IMR-90 (cell line): ENCODE measurements at regions not wholly inside any gene's neighbourhood (a gene's known extent, or its start where the extent isn't known, plus 50 kb on each side); places are given as distances from the start of the nearest gene placed in this dataset.

ENCODE experiments used
- ATAC-seq: fragments of 200-7000 bp; cut with Tn5 transposase; 2 replicates; pipeline ENCODE4 v1.9.1; 2020; ENCODE audit warnings: low read depth, mild to moderate bottlenecking, moderate library complexity
- BruUV-seq: library from RNA; stranded (reverse); fragments of 400-500 nt; replicated peaks from 2 replicates; lab custom pipeline; 2021; lab: Mats Ljungman, UMichigan
- CTCF ChIA-PET: fragments of 300-600 bp; formaldehyde crosslinking; extraction: SDS; loops from one replicate; lab custom pipeline; 2021; ENCODE audit warnings: antibody characterized with exemption; lab: Yijun Ruan, JAX
- POLR2A ChIA-PET: fragments of 300-600 bp; sonication (Branson Sonifier 250); formaldehyde crosslinking; loops from one replicate; lab custom pipeline; 2022; ENCODE audit warnings: antibody characterized with exemption; ENCODE audit not compliant: unreplicated experiment; lab: Charles Lee
- DNase-seq: peaks from one replicate; pipeline ENCODE4 v3.0.0; 2013
- H2AFZ ChIP-seq: replicated peaks from 2 replicates; pipeline ENCODE3; 2013; ENCODE audit warnings: low read length, mild to moderate bottlenecking; ENCODE audit not compliant: poor library complexity
- H2AK5ac ChIP-seq: 2 replicates; pipeline ENCODE4 v1.6.1; 2013; ENCODE audit warnings: low read depth, low read length, inconsistent platforms
- H2AK9ac ChIP-seq: replicated peaks from 2 replicates; pipeline ENCODE3; 2013; ENCODE audit warnings: mild to moderate bottlenecking, low read depth, low read length, moderate library complexity; ENCODE audit not compliant: poor library complexity
- H2BK120ac ChIP-seq: 2 replicates; pipeline ENCODE4 v1.6.1; 2013; ENCODE audit warnings: low read depth, low read length, inconsistent platforms
- H2BK15ac ChIP-seq: 3 replicates; pipeline ENCODE4 v1.6.1; 2013; ENCODE audit warnings: low read depth, low read length, inconsistent platforms
- H2BK20ac ChIP-seq: 2 replicates; pipeline ENCODE4 v1.6.1; 2013; ENCODE audit warnings: low read depth, mild to moderate bottlenecking, inconsistent platforms, low read length, moderate library complexity
- H2BK5ac ChIP-seq: 2 replicates; pipeline ENCODE4 v1.6.1; 2013; ENCODE audit warnings: mild to moderate bottlenecking, low read depth, low read length, inconsistent platforms; ENCODE audit not compliant: poor library complexity, severe bottlenecking
- H3K14ac ChIP-seq: replicated peaks from 2 replicates; pipeline ENCODE4 v1.6.1; 2013; ENCODE audit warnings: low read depth, low read length, inconsistent platforms
- H3K18ac ChIP-seq: 2 replicates; pipeline ENCODE4 v1.6.1; 2013; ENCODE audit warnings: low read depth, low read length, control low read depth
- H3K23ac ChIP-seq: 2 replicates; pipeline ENCODE4 v1.6.1; 2013; ENCODE audit warnings: low read depth, low read length, inconsistent platforms
- H3K27ac ChIP-seq: 2 replicates; pipeline ENCODE4 v1.5.1; 2013; ENCODE audit warnings: mild to moderate bottlenecking, control low read depth, low read length; ENCODE audit not compliant: insufficient read depth
- H3K27me3 ChIP-seq: 2 replicates; pipeline ENCODE4 v1.6.1; 2013; ENCODE audit warnings: low read length; ENCODE audit not compliant: control insufficient read depth, insufficient read depth
- H3K36me3 ChIP-seq: 2 replicates; pipeline ENCODE4 v1.6.1; 2013; ENCODE audit warnings: low read length, mixed read lengths; ENCODE audit not compliant: control insufficient read depth, insufficient read depth
- H3K4ac ChIP-seq: 2 replicates; pipeline ENCODE4 v1.6.1; 2013; ENCODE audit warnings: low read depth, low read length, inconsistent platforms
- H3K4me1 ChIP-seq: 2 replicates; pipeline ENCODE4 v1.6.1; 2013; ENCODE audit warnings: low read length, mixed read lengths; ENCODE audit not compliant: control insufficient read depth, insufficient read depth
- H3K4me2 ChIP-seq: 2 replicates; pipeline ENCODE4 v1.6.1; 2013; ENCODE audit warnings: low read depth, mild to moderate bottlenecking, control low read depth, low read length, moderate library complexity
- H3K4me3 ChIP-seq: 2 replicates; pipeline ENCODE4 v1.5.1; 2013; ENCODE audit warnings: low read depth, mild to moderate bottlenecking, control low read depth, low read length, moderate library complexity; ENCODE audit not compliant: insufficient read depth
- H3K56ac ChIP-seq: 2 replicates; pipeline ENCODE4 v1.6.1; 2013; ENCODE audit warnings: low read length, inconsistent platforms; ENCODE audit not compliant: insufficient read depth; ENCODE audit errors: extremely low read depth
- H3K79me1 ChIP-seq, 2 experiments: 2 replicates each; pipeline ENCODE4 v1.6.1; 2013; ENCODE audit warnings: low read length in 2 of 2, inconsistent platforms in 1 of 2, low read depth in 1 of 2
- H3K9ac ChIP-seq: 2 replicates; pipeline ENCODE4 v1.6.1; 2013; ENCODE audit warnings: low read depth, low read length, control low read depth
- H3K9me1 ChIP-seq: 2 replicates; pipeline ENCODE4 v1.6.1; 2013; ENCODE audit warnings: low read length, inconsistent platforms; ENCODE audit not compliant: insufficient read depth
- H3K9me3 ChIP-seq: 2 replicates; pipeline ENCODE4 v1.6.1; 2013; ENCODE audit warnings: low read length; ENCODE audit not compliant: control insufficient read depth, insufficient read depth
- H4K20me1 ChIP-seq: 2 replicates; pipeline ENCODE4 v1.6.1; 2013; ENCODE audit warnings: low read length, inconsistent platforms; ENCODE audit not compliant: insufficient read depth
- H4K5ac ChIP-seq: 2 replicates; pipeline ENCODE4 v1.6.1; 2013; ENCODE audit warnings: mild to moderate bottlenecking, low read depth, low read length, control low read depth
- H4K8ac ChIP-seq, 2 experiments: 2 replicates each; pipeline ENCODE4 v1.6.1; 2013; ENCODE audit warnings: low read depth in 2 of 2, low read length in 2 of 2, control low read depth in 1 of 2, inconsistent platforms in 1 of 2
- H4K91ac ChIP-seq: 2 replicates; pipeline ENCODE4 v1.6.1; 2013; ENCODE audit warnings: low read depth, low read length, inconsistent platforms; ENCODE audit not compliant: insufficient read depth
- CHD1 ChIP-seq: IDR thresholded peaks from 2 replicates; pipeline ENCODE4 v1.6.1; 2012; ENCODE audit warnings: low read depth, low read length, improper control_type of control experiment
- FOS ChIP-seq: fragments of 150-350 bp; IDR thresholded peaks from 2 replicates; pipeline ENCODE4 v1.6.1; 2016; ENCODE audit warnings: low read depth, low read length
- MAFK ChIP-seq: IDR thresholded peaks from 2 replicates; pipeline ENCODE4 v1.6.1; 2012; ENCODE audit warnings: low read depth, low read length, improper control_type of control experiment
- NFE2L2 ChIP-seq: fragments of 150-350 bp; IDR thresholded peaks from 2 replicates; pipeline ENCODE4 v1.6.1; 2016; ENCODE audit warnings: low read depth, mild to moderate bottlenecking, low read length
- POLR2A ChIP-seq: IDR thresholded peaks from 2 replicates; pipeline ENCODE4 v1.6.1; 2012; ENCODE audit warnings: mild to moderate bottlenecking, low read depth, low read length
- RFX5 ChIP-seq: IDR thresholded peaks from 2 replicates; pipeline ENCODE4 v1.8.0; 2012; ENCODE audit warnings: low read depth, mild to moderate bottlenecking, low read length, moderate library complexity
- SMC3 ChIP-seq: fragments of 150-350 bp; IDR thresholded peaks from 2 replicates; pipeline ENCODE4 v1.6.1; 2016; ENCODE audit warnings: low read depth, mild to moderate bottlenecking, antibody characterized with exemption, low read length, moderate library complexity
- WGBS, 2 experiments: methylation state at CpG; one replicate each; pipeline versions ENCODE4 v1.1.5 to v1.1.7; 2013; ENCODE audit warnings: missing lambda C conversion rate in 2 of 2; ENCODE audit not compliant: insufficient read length in 1 of 2; ENCODE audit errors: extremely low coverage in 2 of 2; 5-methylcytosine and 5-hydroxymethylcytosine counted together
- dilution Hi-C: fragments of 300-500 bp; cut with HindIII; formaldehyde crosslinking; loops from one replicate; pipeline ENCODE4 v1.14.3; 2018; ENCODE audit warnings: low sequenced_read_pairs; ENCODE audit not compliant: unreplicated experiment
- in situ Hi-C: fragments of 300-500 bp; cut with MboI; formaldehyde crosslinking; loops from 3 replicates; pipeline ENCODE4 v1.14.3; 2019; ENCODE audit warnings: low sequenced_read_pairs, inconsistent platforms, mixed read lengths
- intact Hi-C: fragments of 100-400 bp; cut with micrococcal nuclease; formaldehyde crosslinking; loops from 2 replicates; pipeline ENCODE4 v1.10.0; 2022
- TF ChIP-seq, protein P1 (sequence below): conservative IDR thresholded peaks from 2 replicates; pipeline ENCODE4 v1.5.1; 2012; ENCODE audit warnings: mild to moderate bottlenecking, low read depth, low read length, improper control_type of control experiment

DNA sequence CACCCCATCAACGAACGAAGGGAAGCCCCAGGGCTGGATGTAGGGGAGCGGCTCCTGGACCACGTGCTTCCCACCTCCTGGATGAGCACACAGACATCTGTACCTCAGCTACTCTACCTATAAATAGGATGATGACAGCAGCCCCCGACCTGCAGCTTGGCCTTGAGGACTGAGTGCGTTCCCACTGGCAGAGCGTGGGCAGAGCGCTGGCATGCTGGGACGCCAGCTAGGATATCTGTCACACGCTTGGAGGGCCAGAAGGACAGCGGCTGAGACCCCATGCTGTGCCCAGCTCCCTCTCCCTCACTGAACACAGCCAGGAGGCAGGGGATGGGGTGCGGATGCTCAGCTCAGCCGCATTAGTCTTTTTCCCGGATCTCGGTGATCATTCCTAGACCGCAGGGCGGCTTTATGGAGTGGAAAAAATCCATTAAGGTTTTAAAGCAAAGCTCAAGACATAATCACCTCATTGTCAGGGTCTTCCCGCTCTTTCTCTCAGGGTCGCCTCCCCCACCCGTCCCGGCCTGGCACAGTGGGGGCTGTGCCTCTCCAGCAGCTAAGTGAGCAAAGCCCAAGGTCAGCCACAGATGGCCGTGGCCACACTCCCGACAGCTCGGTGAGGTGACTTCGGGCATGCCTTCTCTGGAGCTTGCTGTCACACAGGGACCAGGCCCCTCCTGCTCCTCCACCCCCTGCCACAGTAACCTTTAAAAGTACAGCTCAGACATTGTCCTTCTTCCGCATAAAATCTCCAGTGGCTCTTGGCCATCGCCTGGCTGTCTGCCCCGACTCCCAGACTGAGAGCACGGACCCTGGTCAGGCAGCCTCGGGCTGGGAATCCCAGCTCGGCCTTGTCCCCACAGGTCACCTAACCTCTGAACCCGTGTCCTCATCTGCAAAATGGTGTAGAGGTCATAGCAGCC is 69.6 kb upstream of the SHISAL1 start:
- Histone ChIP-seq H3K4me1 (no peaks in the 10 kb centered on the region; the same call in 1 of the 2 replicates), H3K9me1 (0 out of 2 replicates have a peak, but pooled peaks cover 3% of the 10 kb centered on the region), H3K36me3 (no peaks in the 10 kb centered on the region), H3K27ac (no peak overlapping the region), H2BK120ac (no peak overlapping the region), H3K23ac (no peak overlapping the region), H2BK20ac (no peak overlapping the region), H3K4me2 (no peak overlapping the region), H4K91ac (no peak overlapping the region), H4K8ac (no peak overlapping the region), H3K9me3 (peaks cover 6% of the 10 kb centered on the region), H2AFZ (no peak overlapping the region), H2BK15ac (no peak overlapping the region), H3K56ac (no peak overlapping the region), H3K4ac (no peak overlapping the region), H2BK5ac (no peak overlapping the region), H3K79me1 (no peaks in the 10 kb centered on the region), H4K20me1 (no peaks in the 10 kb centered on the region), H3K14ac (no peak overlapping the region), H3K27me3 (peaks cover 20% of the 10 kb centered on the region), H3K9ac (no peak overlapping the region), H4K5ac (no peak overlapping the region), H3K4me3 (no peak overlapping the region), H3K18ac (no peak overlapping the region), H2AK5ac (no peak overlapping the region), H2AK9ac (no peak overlapping the region)
- ChIA-PET POLR2A (interaction anchor here (0.5 kb wide), 1 partner anchor 63 kb away, joined by 3 read pairs; no protein-coding TSS in a partner anchor), CTCF (interaction anchor here (0.8 kb wide), 1 partner anchor 12 kb away, joined by 3 read pairs; no protein-coding TSS in a partner anchor)
- WGBS, 2 experiments, result 59% methylated on average over 13 of the region's 32 CpGs; no CpG with 5 or more reads in 1 of the 2 experiments
- DNase-seq (no peak), ATAC-seq (no peak)
- intact Hi-C loops, result no loop called here
- BruUV-seq, result no TSS peak
- dilution Hi-C loops, result no loop called here
- in situ Hi-C loops, result no loop called here
- no peak for TF ChIP-seq MAFK
- TF ChIP-seq SMC3, result no peak
- TF ChIP-seq, protein P1, sequence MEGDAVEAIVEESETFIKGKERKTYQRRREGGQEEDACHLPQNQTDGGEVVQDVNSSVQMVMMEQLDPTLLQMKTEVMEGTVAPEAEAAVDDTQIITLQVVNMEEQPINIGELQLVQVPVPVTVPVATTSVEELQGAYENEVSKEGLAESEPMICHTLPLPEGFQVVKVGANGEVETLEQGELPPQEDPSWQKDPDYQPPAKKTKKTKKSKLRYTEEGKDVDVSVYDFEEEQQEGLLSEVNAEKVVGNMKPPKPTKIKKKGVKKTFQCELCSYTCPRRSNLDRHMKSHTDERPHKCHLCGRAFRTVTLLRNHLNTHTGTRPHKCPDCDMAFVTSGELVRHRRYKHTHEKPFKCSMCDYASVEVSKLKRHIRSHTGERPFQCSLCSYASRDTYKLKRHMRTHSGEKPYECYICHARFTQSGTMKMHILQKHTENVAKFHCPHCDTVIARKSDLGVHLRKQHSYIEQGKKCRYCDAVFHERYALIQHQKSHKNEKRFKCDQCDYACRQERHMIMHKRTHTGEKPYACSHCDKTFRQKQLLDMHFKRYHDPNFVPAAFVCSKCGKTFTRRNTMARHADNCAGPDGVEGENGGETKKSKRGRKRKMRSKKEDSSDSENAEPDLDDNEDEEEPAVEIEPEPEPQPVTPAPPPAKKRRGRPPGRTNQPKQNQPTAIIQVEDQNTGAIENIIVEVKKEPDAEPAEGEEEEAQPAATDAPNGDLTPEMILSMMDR, result no peak
- no peak for TF ChIP-seq CHD1
- TF ChIP-seq NFE2L2, result no peak
- no peak for TF ChIP-seq POLR2A
- no peak for TF ChIP-seq RFX5
- no peak for TF ChIP-seq FOS
